T1000 (cell line): ENCODE measurements at regions not wholly inside any gene's neighbourhood (a gene's known extent, or its start where the extent isn't known, plus 50 kb on each side); places are given as distances from the start of the nearest gene placed in this dataset.

Experiments
- DNase-seq: peaks from one replicate; lab custom pipeline; 2025; ENCODE audit warnings: mixed read lengths; lab: John Stamatoyannopoulos, UW

DNA sequence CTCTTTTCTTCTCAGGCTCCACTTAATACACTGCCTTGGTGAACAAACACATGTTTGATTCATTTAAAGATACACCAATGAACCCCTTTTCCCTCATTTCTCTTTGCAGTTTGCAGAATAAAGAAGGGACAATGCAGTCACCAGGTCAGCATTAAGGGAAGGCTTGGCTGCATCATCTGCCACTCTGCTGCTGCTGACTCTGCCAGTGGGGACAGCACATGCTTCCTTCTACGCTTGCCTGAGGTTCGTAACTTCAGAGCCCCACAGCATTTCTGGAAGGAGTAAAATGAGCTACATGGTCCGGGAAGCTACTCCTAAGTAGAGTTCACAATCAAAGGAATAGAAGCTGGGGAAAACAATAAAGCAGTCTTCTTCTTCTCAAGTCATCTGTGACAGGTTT is 178.9 kb upstream of the GATB start:
- no peak for DNase-seq

DNA sequence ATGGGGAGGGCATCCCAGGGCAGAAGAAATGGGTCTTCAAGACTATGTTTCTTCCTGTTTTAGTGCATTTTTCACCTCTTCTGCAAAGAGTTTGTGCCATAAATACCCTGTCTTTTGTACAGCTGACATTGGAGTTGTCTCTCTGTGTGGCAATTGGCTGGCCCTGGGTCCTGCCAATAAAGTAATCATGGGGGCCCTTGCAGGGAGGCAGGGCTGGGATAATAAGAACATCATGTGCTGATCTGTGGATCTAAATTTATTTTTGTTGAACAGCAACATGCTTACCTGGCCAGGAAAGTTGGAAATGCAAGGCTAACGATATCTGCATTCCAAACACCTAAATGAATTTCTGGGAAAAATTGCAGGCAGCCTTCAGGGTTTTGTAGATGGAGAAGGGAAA is 174.6 kb upstream of the GATB start:
- DNase-seq: no peak

DNA sequence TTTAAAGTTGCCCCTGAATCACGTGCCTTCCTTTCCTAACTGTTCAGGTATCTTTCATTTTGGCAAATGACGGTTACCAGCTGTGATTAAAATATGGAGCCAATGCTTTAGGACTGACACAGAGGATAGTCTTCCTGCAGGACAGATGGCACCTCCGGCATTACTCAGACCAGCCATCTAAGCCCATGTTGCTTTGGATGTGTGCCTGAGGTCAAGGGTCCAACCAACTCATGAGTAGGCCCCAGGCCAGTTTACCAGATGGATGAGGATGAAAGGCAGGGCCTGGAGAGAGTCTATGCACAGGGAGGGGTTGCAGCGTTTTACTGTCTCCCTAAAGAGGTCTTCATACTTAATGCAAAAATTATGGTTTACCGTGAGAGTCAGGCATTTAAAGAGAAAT is 174.0 kb upstream of the GATB start:
- DNase-seq: no peak

DNA sequence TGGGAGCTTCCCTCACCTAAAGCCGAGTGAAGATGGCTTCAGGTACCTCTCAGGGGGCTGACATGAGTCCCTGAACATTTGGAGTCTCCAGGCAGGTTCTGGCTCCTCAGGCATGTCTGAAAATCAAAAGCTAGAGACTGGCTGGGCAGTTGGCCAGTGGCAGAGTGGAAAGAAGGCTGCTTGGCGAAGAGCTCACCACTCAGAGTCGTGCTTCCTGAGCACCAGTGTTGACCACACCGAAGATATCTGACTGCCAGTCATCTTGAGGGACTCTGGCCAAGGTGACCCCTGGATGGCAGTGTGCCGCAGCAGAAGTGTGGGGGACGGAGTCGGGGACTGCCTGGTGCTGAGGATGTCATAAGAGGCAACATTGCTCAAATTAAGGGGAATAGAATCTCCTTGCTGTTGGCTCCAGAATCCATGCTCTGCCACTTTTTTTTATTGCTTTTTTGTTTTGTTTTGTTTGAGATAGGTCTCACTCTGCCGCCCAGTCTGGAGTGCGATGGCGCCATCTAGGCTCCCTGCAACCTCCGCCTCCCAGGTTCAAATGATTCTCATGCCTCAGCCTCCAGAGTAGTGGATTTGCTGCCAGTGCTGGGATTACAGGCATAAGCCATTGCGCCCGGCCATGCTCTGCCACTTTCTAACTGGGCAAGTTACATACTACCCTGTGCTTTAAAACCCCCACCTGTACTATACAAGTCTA is 172.5 kb upstream of the GATB start:
- DNase-seq: no peak

DNA sequence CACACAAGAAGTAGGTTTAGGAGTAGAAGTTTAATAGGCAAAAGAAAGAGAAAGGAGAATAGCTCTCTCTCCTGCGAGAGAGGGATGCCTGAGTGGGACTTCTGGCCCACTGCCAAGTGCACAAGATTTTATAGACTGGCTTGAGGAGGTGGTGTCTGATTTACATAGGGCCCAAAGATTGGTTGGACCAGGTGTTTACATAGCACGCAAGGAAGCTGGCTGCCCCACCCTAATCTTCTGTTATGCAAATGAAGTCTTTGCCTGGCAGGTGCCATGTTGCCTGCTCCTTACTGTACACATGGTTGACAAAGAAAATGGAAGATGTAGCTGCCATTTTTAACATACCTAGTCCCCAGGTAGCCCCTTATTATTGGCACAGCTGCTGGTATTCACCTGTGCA is 170.8 kb upstream of the GATB start:
- no peak for DNase-seq

DNA sequence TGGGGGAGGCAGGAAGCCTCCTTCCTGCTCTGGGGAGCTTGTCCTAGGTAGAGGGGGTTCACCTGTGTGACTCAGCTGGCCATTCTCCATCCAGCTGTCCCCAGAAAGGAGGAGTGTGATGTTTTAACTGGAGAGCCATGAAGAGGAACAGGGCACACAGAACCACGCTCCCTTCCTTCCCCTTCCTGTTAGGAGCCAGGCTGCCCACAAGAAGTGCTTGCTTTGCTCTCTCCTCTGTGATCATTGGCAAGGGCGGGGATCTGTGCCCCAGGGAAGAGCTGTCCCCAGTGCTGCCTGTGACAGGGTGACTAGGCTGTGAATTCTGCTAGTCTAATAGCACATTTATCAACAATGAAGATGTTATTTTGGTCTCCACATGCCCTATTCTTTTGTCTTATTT is 169.6 kb upstream of the GATB start:
- no peak for DNase-seq

DNA sequence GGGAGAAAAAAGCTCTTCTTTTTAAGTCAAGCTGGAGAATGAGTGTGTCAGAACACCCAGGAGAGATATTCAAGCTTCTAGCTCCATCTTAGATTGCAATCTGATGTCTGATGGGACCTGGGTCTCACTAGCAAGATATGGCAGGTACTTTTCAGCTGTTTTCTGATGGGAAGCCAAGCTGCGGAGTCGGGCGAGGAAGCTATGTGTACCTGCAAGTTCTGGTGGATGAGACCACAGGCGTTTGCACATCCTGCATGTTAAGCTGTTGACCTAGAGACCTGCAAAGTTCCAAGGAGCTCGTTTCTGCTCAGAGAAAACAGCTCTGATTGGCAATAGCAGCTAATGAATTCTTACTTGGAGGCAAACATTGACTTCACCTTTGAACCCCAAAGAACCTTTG is 167.3 kb upstream of the GATB start:
- DNase-seq: no peak

DNA sequence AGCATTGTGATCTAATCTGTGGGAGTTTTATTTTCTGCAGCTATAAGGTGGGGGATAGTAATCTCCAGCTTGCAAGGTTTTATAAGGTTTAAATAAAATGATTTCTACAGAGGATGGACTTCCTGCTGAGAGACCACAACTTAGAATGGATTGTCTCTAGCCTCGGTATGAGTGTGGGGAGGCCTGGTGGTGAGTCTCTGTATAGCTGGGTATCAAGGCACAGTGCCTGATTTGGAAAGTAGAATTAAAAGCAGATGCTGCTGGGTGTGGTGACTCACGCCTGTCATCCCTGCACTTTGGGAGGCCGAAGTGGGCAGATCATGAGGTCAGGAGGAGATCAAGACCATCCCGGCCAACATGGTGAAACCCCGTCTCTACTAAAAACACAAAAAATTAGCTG is 162.0 kb upstream of the GATB start:
- DNase-seq: no peak

DNA sequence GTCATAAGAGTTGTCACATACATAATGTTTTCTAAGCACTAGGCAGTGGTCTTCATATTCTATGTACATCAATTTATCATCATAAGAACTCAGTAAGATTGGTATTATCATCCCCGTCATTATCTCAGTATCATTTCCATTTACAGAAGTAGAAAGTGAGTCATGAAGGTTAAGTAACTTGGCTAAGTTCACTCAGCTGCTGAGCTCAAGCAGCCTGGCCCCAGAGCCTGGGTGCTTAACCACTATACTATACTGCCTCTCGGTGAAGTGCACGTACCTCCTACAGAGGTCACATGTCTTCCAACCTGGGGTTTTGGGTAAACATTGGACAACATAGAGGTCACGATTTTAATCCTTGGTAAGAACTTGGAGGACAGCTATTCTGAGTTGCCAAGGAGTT is 161.5 kb upstream of the GATB start:
- no peak for DNase-seq

DNA sequence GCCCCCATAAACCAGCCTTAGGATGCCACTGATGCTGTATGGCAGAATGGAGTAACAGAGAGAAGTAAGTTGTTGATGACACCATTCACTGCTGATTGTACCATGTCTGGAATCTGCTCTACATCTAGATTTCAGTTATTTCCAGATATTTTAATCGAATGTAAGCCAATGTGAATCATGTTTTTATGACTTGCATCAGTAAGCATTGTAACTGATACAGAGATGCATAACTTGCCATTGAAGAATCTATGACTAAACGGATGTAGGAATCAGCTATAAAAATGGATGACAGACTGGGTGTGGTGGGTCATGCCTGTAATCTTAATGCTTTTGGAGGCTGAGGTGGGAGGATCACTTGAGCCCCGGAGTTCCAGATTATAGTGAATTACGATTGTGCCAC is 161.0 kb upstream of the GATB start:
- no peak for DNase-seq

DNA sequence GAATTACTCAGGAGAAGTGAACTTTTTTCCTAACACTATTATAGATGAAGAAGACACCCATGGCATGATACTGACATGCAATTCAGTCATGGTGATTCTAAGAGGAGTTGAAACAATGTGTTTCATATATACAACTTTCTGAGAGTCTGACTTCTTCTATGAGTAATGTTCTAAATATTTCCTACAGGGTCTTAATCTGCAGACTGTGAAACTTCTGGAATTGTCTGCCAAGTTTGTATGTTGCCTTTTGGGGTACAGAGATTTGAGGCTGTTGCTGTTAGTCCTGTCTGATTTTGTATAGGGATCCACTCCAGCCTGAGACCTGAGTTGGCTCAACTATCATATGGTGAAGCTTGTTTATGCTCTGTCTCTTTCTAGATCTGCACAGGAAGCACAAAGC is 160.6 kb upstream of the GATB start:
- DNase-seq: no peak

DNA sequence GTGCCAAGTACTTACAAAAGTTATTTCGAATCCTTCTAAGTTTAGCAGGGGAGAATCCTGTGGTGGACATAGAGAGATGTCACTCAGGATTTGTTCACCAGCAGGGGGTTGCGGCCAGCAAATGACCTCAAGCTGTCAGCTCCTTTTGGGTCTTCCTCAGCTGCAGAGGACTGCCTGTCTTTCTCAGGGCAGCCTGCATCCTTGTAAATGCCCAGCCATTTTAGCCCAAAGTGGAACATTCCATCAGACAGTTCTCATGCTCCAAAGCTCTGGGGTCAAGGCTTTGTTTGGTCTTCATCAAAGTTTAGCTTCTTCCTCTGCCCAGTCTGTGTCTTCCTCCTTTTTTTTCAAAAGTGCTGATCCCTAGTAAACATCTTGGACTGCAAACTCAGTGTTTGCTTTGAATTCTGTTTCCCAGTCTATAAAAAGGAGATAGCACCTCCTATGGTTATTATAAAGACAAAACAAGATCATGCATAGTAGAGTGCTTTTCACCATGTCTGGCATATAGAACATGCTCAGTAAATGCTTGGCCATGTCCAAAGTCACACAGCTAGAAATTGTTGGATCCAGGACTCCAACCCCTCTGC is 156.4 kb upstream of the GATB start:
- no peak for DNase-seq

DNA sequence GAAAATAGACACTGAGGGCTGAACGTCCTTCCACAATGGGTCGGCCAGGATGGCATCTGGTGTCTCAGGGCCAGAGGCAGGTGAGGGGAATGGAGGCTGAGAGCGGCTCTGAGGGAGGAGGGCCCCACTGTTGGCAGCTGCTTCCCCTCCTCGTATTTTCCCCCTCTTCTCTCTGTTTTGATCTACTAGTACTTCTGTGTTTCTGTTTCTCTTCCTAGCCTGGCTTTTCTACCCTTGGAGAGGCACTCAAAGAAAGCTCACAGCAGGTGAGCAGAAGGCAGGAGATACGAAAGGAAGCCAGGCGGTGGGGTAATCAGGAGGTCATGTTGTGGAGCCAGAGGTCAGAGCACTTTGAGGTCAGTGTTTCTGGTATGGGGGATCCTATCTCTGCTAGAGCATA is 151.8 kb upstream of the GATB start:
- no peak for DNase-seq

DNA sequence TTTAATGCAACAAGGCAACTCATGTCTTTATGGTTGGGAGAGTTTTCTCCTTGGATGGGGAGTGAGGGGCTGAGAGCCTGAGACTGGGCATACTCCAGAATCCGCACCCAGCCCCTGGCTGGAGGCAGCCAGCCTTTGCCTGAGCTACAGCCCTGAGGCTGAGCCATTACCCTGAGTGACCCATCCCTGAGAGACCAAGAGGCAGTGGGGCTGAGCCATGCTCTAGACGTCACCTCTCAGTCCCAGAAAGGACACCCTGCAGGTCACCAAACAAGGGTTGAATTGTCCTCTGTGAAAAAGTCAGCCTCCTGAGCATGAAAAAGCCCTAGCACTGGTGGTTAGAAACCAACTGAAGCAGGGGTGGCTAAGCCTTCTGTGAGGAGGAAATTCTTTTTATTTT is 151.2 kb upstream of the GATB start:
- no peak for DNase-seq

DNA sequence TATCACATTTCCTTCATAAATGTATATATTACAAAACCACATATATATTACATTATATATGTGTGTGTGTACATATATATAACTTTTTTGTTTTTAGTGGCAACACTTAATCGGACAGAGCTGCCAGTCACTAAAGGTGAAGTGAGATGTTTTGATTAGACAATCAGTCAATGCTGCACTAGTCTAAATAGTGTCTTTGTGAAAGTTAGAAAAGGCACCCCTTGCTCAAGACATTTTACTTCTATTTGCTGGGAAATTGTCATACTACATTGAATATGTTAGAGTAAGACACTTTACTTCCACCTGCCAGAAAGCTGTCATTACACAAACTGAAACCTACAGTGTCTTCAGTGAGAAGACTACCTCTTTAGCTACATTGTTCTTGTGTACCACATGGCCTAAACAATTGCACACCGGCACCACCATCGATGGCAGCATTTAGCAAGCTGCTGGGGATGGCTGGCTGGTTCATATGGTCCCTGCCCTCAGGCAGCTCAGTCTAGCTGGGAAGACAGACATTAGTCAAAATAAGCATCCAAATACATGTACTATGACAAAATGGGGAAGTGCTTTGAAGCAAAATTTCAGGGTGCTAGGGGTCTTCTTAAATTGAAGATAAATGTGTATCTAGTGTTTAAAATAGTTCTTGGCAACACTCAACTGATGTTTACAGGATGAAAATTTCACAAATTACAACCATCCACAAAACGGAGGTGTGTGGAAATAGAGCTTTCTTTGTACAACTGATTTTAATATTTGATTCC is 148.1 kb upstream of the GATB start:
- no peak for DNase-seq

DNA sequence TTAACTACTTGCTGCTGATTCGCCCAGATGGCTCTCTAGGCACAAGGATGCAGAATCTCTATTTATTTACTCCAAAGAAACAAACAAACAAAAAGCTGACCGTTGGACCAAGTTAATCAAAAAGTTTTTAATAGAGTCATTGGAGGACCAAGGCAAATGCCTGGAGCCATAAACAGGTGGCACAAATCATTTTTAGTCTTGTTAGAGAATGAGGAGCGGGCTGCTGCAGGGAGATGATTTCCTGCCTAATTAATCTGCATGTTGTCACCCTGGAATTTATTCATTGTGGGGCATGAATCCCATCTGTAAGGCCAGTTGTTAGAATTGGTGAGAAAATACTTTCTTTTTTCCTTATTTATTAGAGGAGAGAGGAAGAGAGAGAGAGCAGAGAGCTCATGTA is 147.4 kb upstream of the GATB start:
- DNase-seq: no peak

DNA sequence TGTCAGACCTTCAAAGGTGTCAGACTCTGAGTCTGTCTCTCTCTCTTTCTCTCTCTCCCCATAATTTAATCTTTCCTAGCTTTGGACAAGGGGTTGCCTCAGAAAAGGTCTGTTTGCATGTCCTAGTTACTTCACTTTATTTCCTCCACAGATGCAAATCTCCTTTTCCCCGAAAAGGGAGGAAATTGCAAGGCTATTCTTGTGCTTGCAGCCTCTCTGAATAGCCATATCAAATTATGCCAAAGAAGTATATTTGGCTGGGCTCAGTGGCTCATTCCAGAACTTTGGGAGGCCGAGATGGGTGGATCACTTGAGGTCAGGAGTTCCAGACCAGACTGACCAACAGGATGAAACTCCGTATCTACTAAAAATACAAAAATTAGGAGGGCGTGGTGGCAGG is 145.6 kb upstream of the GATB start:
- DNase-seq: no peak

DNA sequence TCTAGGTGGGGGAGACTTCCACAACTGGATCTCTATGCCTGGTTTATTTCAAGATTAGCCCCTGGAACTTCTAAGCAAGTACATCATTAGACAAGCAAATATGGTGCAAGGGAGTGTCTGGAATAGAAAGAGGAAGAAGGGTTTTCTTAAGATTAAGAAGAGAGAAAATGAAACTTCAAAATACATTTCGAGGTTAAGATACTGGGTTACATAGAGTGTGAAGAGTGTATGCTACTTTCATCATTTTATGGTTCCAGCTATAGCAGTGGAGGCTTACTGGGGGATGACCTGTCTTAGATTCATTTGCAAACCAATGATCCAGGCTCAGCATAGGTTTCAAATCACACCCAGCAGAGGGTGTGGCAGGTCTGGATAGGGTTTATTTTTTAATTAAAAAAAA is 144.4 kb upstream of the GATB start:
- no peak for DNase-seq

DNA sequence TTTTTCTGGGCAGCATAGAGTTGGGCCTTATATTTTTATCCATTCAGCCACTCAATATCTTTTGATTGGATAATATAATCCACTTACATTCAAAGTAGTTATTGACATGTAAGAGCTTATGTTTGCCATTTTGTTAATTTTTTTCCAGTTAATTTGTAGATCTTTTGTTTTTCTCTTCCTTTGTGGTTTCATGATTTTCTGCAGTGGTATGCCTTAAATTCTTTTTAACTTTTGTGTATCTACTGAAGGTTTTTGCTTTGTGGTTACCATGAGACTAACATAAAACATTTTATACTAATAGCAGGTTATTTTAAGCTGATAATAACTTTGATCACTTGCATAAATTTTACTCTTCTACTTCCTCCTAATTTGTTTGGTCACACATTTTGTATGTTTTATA is 140.8 kb upstream of the GATB start:
- DNase-seq: no peak

DNA sequence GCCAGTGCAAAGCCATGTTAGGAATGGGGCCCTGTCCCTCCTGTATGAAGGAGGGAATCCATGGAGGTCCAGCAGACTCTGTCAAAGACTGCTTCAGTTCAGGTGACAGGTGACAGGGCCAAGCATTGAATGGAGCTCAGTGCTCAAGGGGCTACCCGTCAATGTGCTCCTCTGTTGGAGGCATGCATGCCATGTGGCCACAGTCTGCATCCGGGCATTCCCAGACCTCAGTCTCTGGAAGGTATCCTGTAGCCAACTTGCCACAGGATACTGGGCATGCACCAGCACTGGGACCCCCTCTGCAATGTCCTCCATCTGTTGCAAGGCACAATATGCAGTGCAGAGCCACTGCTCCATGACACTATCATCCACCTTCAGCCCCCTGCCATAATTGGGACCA is 136.1 kb upstream of the GATB start:
- DNase-seq: no peak

DNA sequence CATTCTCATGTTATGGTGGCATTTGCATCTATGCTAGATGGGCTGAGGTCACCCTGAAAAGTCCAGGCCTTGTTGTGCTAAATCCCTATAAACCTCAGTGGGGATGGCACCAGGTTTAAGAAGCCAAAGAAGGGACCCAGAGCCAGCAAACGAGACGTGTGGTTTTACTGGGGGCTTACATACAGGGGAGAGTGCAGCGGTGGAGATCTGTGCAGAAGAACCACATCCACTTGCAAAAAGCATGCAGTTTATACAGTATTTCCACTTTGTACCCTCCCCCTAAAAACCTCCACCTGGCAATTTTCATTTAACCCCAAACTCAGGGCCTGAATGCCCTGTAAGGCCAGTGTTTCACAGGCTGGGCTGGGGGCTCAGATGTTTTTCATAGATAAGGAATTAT is 134.9 kb upstream of the GATB start:
- no peak for DNase-seq

DNA sequence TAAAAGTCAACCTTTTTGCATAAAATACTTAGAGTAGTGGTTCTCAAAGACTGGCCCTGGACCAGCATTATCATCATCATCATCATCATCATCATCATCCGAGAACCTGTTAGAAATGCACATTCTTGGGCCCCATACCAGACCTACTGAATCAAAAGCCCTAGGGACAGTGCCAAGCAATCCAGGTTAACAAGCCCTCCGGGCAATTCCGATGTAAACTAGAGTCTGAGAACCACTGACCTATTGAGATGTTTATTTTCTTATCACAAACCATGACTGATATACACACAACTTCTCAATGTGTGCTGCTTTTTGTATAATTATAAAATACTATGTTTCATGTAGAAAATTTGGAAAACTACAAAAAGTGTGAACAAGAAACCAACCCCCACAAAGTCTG is 133.4 kb upstream of the GATB start:
- DNase-seq: no peak

DNA sequence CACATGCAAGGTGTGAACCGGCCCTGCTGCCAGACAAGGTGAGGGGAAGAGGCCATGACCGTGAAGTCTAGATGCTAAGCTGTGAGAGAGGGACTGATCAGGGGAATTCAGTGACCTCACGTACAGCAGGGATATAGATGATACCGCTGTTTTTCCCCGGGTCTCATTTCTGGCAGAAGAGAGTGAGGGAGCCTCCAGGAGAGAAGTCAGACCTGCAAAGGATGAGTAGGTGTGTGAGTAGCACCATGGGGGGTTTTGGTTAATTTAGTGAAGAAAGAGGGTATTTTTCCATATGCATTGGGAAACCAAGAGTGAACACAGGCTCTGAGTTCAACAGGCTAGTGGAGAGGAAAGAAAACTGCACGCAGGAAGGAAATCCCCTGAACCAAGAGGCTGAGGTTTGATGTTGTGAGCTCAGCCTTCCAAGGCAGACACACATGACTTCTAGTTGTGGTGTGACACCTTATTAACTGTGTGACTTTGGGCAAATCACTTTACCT is 127.6 kb upstream of the GATB start:
- no peak for DNase-seq

DNA sequence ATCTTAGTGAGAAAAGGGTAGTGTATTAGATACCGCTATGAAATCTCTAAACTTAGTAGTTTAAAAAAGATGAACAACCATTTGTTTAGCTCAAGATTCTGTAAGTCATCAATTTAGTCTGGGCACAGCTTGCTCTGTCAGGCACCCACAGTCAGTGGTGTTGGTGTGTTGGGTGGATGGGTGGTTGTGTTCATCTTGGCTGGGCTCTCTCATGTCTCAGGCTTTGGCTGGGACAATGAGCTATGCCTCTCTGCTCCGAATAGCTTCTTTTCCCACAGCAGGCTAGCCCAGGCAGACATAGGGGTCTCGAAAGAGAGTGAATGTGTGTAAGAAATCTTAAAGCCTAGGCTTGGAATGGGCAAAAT is 127.0 kb upstream of the GATB start:
- DNase-seq: no peak
